Central memory CD8-positive, alpha-beta T cell (primary cell): ENCODE measurements at regions not wholly inside any gene's neighbourhood (a gene's known extent, or its start where the extent isn't known, plus 50 kb on each side); places are given as distances from the start of the nearest gene placed in this dataset.

ENCODE experiments used
- ATAC-seq: fragments of 150-1000 bp; cut with Tn5 transposase; replicated peaks from 2 replicates; pipeline ENCODE4 v1.10.0; 2022; ENCODE audit warnings: mild to moderate bottlenecking, moderate FRiP score, moderate number of reproducible peaks; ENCODE audit not compliant: poor library complexity, severe bottlenecking; ENCODE audit errors: extremely low read depth
- DNase-seq, 2 donors: peaks; one replicate each; pipeline ENCODE4 v3.0.0; 2021; ENCODE audit warnings: low spot score in 2 of 2
- H3K27ac Mint-ChIP-seq: one replicate; pipeline ENCODE4 v1.8.0; 2022; ENCODE audit warnings: low read depth, mild to moderate bottlenecking, moderate library complexity, mixed read lengths
- H3K27me3 Mint-ChIP-seq: one replicate; pipeline ENCODE4 v1.8.0; 2022; ENCODE audit warnings: mixed read lengths
- H3K36me3 Mint-ChIP-seq: one replicate; pipeline ENCODE4 v1.8.0; 2022; ENCODE audit warnings: mild to moderate bottlenecking, moderate library complexity, mixed read lengths; ENCODE audit not compliant: insufficient read depth
- H3K4me1 Mint-ChIP-seq: one replicate; pipeline ENCODE4 v1.8.0; 2022; ENCODE audit warnings: mixed read lengths
- H3K4me3 Mint-ChIP-seq: one replicate; pipeline ENCODE4 v1.8.0; 2022; ENCODE audit warnings: mild to moderate bottlenecking, moderate library complexity, mixed read lengths
- H3K9me3 Mint-ChIP-seq: one replicate; pipeline ENCODE4 v1.8.0; 2022; ENCODE audit warnings: mixed read lengths

GRCh38 chr22:27185099-27185709 is 527.8 kb downstream of the MIAT start:
- H3K4me1 Mint-ChIP-seq: no peaks in the 10 kb centered on the region
- H3K36me3 Mint-ChIP-seq: no peaks in the 10 kb centered on the region
- no peak overlapping the region for H3K27ac Mint-ChIP-seq
- DNase-seq: no peak
- no peaks in the 10 kb centered on the region for H3K9me3 Mint-ChIP-seq
- no peak overlapping the region for H3K4me3 Mint-ChIP-seq
- ATAC-seq: no peak
- H3K27me3 Mint-ChIP-seq: peaks cover 20% of the 10 kb centered on the region

DNA sequence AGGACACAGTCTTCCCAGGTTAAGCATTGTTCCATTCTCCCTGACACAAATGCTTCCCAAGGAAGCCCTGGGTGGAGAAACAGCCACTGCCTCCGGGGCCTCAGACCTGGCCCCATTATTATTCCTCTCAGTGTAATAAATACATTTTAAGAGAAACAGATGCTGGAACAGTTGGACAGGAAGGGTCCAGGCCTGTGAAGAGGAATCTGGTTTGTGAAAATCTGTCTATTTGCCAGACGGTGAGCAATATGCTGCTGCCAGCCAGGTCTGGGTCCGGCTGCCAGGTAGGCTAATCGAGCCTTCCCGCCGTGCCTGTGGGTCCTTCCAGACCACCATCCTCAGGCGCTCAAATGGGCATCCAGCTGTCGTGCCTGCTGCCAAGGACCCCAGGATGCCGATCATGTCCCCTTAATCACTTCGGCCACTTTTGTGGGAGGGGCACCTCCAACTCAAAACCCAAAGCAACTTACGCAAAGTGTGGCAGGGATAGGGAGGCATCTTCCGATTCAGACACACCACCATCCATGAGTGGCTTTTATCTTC is 528.4 kb downstream of the MIAT start:
- Mint-ChIP-seq H3K36me3 (no peaks in the 10 kb centered on the region), H3K27me3 (peaks cover 20% of the 10 kb centered on the region), H3K4me1 (no peaks in the 10 kb centered on the region), H3K9me3 (no peaks in the 10 kb centered on the region), H3K27ac (no peak overlapping the region), H3K4me3 (no peak overlapping the region)
- no peak for ATAC-seq
- DNase-seq: no peak

DNA sequence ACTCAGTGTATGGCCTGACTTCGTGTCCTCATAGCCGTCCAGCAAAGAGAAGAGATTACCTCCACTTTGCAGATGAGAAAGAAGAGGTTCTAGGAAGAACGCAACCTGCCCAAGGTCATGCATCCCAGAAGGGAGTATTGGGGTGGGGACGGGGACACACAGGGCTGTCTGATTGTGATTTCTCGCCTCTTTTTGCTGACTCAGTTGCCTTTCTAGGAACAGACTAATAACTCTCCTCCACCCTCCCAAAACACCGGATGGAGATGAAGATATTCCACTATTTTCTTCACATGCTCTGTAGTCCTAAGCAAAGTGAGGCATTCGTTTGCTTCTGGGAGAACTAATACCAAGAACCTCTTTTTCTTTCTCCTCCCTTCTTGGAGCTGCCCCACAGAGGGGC is 529.3 kb downstream of the MIAT start:
- no peak for DNase-seq
- Mint-ChIP-seq H3K27me3 (peaks cover 20% of the 10 kb centered on the region), H3K9me3 (no peaks in the 10 kb centered on the region), H3K4me1 (no peaks in the 10 kb centered on the region), H3K27ac (no peak overlapping the region), H3K36me3 (no peaks in the 10 kb centered on the region), H3K4me3 (no peak overlapping the region)
- ATAC-seq: no peak

DNA sequence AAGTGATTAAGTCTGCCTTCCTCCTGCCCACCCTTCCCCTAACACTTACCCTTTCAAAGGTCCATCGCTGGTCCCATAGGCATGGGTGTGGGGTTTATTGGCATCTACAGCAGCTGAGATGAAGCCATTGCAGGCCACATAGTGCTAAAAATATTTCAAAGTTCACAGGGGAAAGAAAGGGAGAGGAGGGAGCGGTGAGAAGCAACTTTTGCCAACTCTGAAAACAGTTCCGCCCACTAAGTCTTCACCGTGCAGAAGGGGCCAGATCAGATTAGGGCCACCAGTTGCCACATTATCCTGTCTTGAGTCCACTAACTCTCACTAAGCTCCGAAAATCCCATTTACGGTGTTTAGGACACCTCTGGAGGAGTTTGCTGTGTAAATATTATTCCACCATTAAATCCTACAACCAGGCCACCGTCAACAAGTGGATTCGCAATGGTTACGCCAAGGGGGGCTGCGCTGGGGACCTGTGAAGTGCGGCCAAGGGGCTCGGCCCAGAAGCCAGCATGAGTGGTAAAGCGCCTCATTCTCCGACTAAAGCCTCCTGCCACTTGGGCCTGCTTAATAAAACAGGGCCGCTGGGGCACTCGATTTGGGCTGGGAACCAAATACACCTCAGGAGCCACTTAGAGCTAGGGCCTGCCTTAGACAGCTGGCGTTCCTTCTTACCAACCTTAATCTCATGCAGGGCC is 534.9 kb downstream of the MIAT start:
- Mint-ChIP-seq H3K4me3 (no peak overlapping the region), H3K9me3 (peaks cover 1% of the 10 kb centered on the region), H3K4me1 (no peaks in the 10 kb centered on the region), H3K27ac (no peak overlapping the region), H3K27me3 (peaks cover 46% of the 10 kb centered on the region), H3K36me3 (no peaks in the 10 kb centered on the region)
- no peak for ATAC-seq
- DNase-seq: no peak

GRCh38 chr22:27193215-27193614 is 535.8 kb downstream of the MIAT start:
- no peaks in the 10 kb centered on the region for H3K4me1 Mint-ChIP-seq
- H3K4me3 Mint-ChIP-seq: no peak overlapping the region
- H3K27ac Mint-ChIP-seq: no peak overlapping the region
- ATAC-seq (no peak), DNase-seq (no peak)
- peaks cover 49% of the 10 kb centered on the region for H3K27me3 Mint-ChIP-seq
- H3K36me3 Mint-ChIP-seq: no peaks in the 10 kb centered on the region
- H3K9me3 Mint-ChIP-seq: peaks cover 7% of the 10 kb centered on the region

GRCh38 chr22:27193636-27194035 is 536.2 kb downstream of the MIAT start:
- Mint-ChIP-seq H3K27ac (no peak overlapping the region), H3K36me3 (peaks cover 3% of the 10 kb centered on the region), H3K4me1 (no peaks in the 10 kb centered on the region), H3K27me3 (peaks cover 45% of the 10 kb centered on the region), H3K9me3 (peaks cover 7% of the 10 kb centered on the region), H3K4me3 (no peak overlapping the region)
- DNase-seq: no peak
- ATAC-seq: no peak

- H3K27ac Mint-ChIP-seq: no peak overlapping the region
- peaks cover 3% of the 10 kb centered on the region for H3K36me3 Mint-ChIP-seq
- H3K27me3 Mint-ChIP-seq: peaks cover 42% of the 10 kb centered on the region
- H3K4me1 Mint-ChIP-seq: no peaks in the 10 kb centered on the region
- no peak for ATAC-seq
- DNase-seq: no peak
- H3K4me3 Mint-ChIP-seq: no peak overlapping the region
- peaks cover 7% of the 10 kb centered on the region for H3K9me3 Mint-ChIP-seq
Observed at GRCh38 chr22:27194096-27194748, 536.8 kb downstream of the MIAT start.

DNA sequence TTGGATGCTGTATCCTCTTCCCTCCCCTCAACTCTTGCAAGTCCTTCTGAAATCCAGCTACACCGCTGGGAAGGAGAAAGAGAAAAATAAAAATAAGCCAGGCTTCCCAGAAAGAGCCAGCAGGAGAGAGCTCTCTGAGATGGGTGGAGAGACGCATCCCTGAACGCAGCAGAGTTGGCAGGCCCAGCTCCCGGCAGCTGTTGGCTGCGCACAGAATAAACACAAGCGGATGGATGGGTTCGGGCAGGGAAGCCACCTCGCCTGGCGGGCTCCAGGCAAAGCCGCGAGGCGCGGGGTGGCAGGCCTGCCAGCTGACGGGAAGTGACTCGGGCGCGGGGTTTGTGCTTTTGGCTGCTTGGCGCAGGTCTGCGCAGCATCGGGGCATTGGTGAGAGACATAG is 537.7 kb downstream of the MIAT start:
- DNase-seq: no peak
- Mint-ChIP-seq H3K4me3 (no peak overlapping the region), H3K27ac (no peak overlapping the region), H3K27me3 (peaks cover 44% of the 10 kb centered on the region), H3K36me3 (peaks cover 3% of the 10 kb centered on the region), H3K4me1 (no peaks in the 10 kb centered on the region), H3K9me3 (peaks cover 7% of the 10 kb centered on the region)
- ATAC-seq: no peak

DNA sequence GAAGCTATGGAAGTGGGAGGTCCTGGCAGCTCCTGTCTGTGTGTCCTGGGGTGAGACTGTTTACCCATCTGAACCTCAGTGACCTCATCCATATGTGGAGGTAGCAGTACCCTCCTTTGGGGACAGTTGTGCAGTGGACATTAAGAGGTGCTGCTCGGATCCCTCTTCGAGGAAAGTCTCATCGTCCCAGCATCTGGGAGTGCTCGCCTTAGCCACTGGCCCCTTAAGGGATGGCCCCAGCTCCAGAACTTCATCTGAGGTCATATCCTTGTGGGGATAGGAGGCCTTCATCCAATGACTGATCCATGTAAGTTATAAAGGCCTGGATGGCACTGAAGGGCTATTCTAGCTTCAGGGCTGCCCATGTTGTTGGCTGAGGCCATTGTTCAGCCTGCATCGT is 538.1 kb downstream of the MIAT start:
- Mint-ChIP-seq H3K27ac (no peak overlapping the region), H3K36me3 (peaks cover 3% of the 10 kb centered on the region), H3K27me3 (peaks cover 48% of the 10 kb centered on the region), H3K4me3 (no peak overlapping the region), H3K4me1 (no peaks in the 10 kb centered on the region), H3K9me3 (peaks cover 7% of the 10 kb centered on the region)
- ATAC-seq: no peak
- DNase-seq: no peak

- Mint-ChIP-seq H3K9me3 (peaks cover 7% of the 10 kb centered on the region), H3K27me3 (peaks cover 49% of the 10 kb centered on the region), H3K4me1 (no peaks in the 10 kb centered on the region), H3K36me3 (peaks cover 3% of the 10 kb centered on the region), H3K27ac (no peak overlapping the region), H3K4me3 (no peak overlapping the region)
- ATAC-seq: no peak
- no peak for DNase-seq
Observed at GRCh38 chr22:27196606-27197005, 539.2 kb downstream of the MIAT start.

GRCh38 chr22:27197052-27197451 is 539.7 kb downstream of the MIAT start:
- Mint-ChIP-seq H3K27me3 (peaks cover 49% of the 10 kb centered on the region), H3K4me1 (no peaks in the 10 kb centered on the region), H3K36me3 (peaks cover 3% of the 10 kb centered on the region), H3K4me3 (no peak overlapping the region), H3K9me3 (peaks cover 7% of the 10 kb centered on the region), H3K27ac (no peak overlapping the region)
- DNase-seq: no peak
- no peak for ATAC-seq

DNA sequence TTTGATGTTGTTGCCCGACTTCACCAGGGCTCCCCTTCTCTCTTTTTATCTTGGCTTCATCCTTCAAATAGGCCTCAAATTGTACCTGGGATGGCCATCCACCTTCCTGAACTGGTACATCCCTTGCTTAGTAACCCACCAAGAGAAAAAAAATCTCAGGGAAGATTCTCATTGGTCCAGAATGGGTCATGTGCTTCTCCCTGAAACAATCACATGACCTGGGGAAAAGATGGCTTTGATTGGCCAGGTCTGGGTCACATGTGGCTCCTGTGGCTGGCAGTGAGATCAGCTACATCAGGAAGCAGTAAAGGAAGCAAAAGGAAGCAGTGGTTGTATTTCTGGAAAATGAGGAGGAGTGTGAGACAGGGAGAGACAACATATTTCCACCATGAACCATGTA is 540.2 kb downstream of the MIAT start:
- Mint-ChIP-seq H3K27me3 (peaks cover 49% of the 10 kb centered on the region), H3K27ac (no peak overlapping the region), H3K4me3 (no peak overlapping the region), H3K4me1 (no peaks in the 10 kb centered on the region), H3K9me3 (peaks cover 7% of the 10 kb centered on the region), H3K36me3 (peaks cover 3% of the 10 kb centered on the region)
- DNase-seq: no peak
- no peak for ATAC-seq

- Mint-ChIP-seq H3K27me3 (peaks cover 50% of the 10 kb centered on the region), H3K27ac (no peak overlapping the region), H3K9me3 (peaks cover 7% of the 10 kb centered on the region), H3K4me3 (no peak overlapping the region), H3K4me1 (no peaks in the 10 kb centered on the region), H3K36me3 (peaks cover 3% of the 10 kb centered on the region)
- ATAC-seq: no peak
- DNase-seq: no peak
Observed at GRCh38 chr22:27198518-27199035, 541.2 kb downstream of the MIAT start.
